Activated CD4-positive, alpha-beta T cell treated with anti-CD3 and anti-CD28 coated beads, Interleukin-10, Interleukin-2, amounts not matched to agents 100 ng/mL and 50 ng/mL, durations not matched to agents 16 hours and 8 hours (primary cell): ENCODE measurements at regions not wholly inside any gene's neighbourhood (a gene's known extent, or its start where the extent isn't known, plus 50 kb on each side); places are given as distances from the start of the nearest gene placed in this dataset.

Source experiments
- DNase-seq: peaks from one replicate; pipeline ENCODE4 v3.0.0-alpha.2; 2020

GRCh38 chr16:59440502-59440901 lies 706.4 kb upstream of the GOT2 start:
- DNase-seq = no peak

GRCh38 chr16:59432896-59433295 lies 698.8 kb upstream of the GOT2 start:
- no peak for DNase-seq

GRCh38 chr16:59432276-59432675 lies 698.2 kb upstream of the GOT2 start:
- DNase-seq = no peak

- DNase-seq = no peak
Measured at GRCh38 chr16:59424714-59425273, 690.7 kb upstream of the GOT2 start.

GRCh38 chr16:59411961-59412841 lies 678.1 kb upstream of the GOT2 start:
- DNase-seq = no peak

- DNase-seq = no peak
Measured at GRCh38 chr16:59410451-59410850, 676.3 kb upstream of the GOT2 start.

GRCh38 chr16:59405802-59406201 lies 671.7 kb upstream of the GOT2 start:
- DNase-seq = no peak

- DNase-seq = no peak
Measured at GRCh38 chr16:59404509-59404908, 670.4 kb upstream of the GOT2 start.

GRCh38 chr16:59400830-59401229 lies 666.7 kb upstream of the GOT2 start:
- DNase-seq = no peak

GRCh38 chr16:59397638-59398037 lies 663.5 kb upstream of the GOT2 start:
- DNase-seq = no peak

GRCh38 chr16:59394526-59394925 lies 660.4 kb upstream of the GOT2 start:
- no peak for DNase-seq

- no peak for DNase-seq
Measured at GRCh38 chr16:59392911-59393310, 658.8 kb upstream of the GOT2 start.

GRCh38 chr16:59391617-59392364 lies 657.7 kb upstream of the GOT2 start:
- no peak for DNase-seq

GRCh38 chr16:59385959-59386358 lies 651.8 kb upstream of the GOT2 start:
- no peak for DNase-seq

- no peak for DNase-seq
Measured at GRCh38 chr16:59385491-59385890, 651.4 kb upstream of the GOT2 start.

- no peak for DNase-seq
Measured at GRCh38 chr16:59373632-59374031, 639.5 kb upstream of the GOT2 start.

GRCh38 chr16:59370717-59371116 lies 636.6 kb upstream of the GOT2 start:
- no peak for DNase-seq

- no peak for DNase-seq
Measured at GRCh38 chr16:59369523-59369922, 635.4 kb upstream of the GOT2 start.

GRCh38 chr16:59368586-59368985 lies 634.5 kb upstream of the GOT2 start:
- DNase-seq = no peak

GRCh38 chr16:59356709-59357108 lies 622.6 kb upstream of the GOT2 start:
- DNase-seq = no peak

GRCh38 chr16:59356144-59356543 lies 622.0 kb upstream of the GOT2 start:
- no peak for DNase-seq

GRCh38 chr16:59355704-59356103 lies 621.6 kb upstream of the GOT2 start:
- no peak for DNase-seq

- DNase-seq = no peak
Measured at GRCh38 chr16:59351305-59351903, 617.3 kb upstream of the GOT2 start.

- no peak for DNase-seq
Measured at GRCh38 chr16:59350670-59351069, 616.6 kb upstream of the GOT2 start.
